ENCODE measurements at regions not wholly inside any gene's neighbourhood (a gene's known extent, or its start where the extent isn't known, plus 50 kb on each side); places are given as distances from the start of the nearest gene placed in this dataset.
A peak's percentile ranks its signal among the peaks of the same experiment; 100 is the strongest.

DNA sequence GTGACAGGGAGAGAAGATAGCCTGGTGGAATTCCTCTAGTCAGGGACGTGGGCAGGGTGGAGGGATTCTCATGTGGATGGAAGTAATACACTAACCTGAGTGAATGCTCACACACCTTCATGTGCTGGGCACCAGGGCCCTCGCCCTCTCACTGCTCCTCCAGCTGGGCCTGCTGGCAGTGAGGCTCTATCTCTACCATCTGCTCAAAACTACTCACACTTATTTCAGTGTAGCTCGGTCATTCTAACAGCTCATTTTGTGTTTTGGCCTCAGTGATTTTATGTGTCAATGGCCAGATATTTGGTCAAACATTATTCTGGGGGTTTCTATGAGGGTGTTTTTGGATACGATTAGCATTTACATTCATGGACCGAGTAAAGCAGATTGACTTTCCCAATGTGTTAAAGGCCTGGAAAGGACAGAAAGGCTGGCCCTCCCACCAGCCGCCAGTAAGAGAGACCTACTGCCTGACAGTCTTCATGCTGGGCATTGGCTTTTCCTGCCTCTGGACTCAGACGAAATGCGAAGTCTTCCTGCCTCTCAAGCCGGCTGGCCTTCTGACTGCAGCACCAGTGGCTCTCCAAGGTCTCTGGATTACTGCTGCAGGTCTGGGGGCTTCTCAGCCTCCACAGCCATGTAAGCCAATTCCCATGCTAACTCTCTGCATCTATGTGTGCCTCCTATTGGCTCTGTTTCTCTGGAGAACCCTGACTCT, 335.4 kb downstream of the CXCL12 start:
- H3K27me3 ChIP-seq: no peaks in the 10 kb centered on the region
- no peak for TF ChIP-seq EP300 (IDR thresholded peaks at IDR 0.05)
- TF ChIP-seq, protein P1, sequence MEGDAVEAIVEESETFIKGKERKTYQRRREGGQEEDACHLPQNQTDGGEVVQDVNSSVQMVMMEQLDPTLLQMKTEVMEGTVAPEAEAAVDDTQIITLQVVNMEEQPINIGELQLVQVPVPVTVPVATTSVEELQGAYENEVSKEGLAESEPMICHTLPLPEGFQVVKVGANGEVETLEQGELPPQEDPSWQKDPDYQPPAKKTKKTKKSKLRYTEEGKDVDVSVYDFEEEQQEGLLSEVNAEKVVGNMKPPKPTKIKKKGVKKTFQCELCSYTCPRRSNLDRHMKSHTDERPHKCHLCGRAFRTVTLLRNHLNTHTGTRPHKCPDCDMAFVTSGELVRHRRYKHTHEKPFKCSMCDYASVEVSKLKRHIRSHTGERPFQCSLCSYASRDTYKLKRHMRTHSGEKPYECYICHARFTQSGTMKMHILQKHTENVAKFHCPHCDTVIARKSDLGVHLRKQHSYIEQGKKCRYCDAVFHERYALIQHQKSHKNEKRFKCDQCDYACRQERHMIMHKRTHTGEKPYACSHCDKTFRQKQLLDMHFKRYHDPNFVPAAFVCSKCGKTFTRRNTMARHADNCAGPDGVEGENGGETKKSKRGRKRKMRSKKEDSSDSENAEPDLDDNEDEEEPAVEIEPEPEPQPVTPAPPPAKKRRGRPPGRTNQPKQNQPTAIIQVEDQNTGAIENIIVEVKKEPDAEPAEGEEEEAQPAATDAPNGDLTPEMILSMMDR (IDR thresholded peaks at IDR 0.05): no peak
- no peak for TF ChIP-seq POLR2A (IDR thresholded peaks at IDR 0.05)
- DNase-seq (ENCODE audit: low spot score in 2 of 2): no peak
- H3K9me3 ChIP-seq: no peaks in the 10 kb centered on the region
- H3K4me3 ChIP-seq: no peak overlapping the region
- H3K36me3 ChIP-seq: no peaks in the 10 kb centered on the region
- 92 to 94% methylated on average over 9 of the region's 9 CpGs for WGBS, 2 donors
- H3K4me1 ChIP-seq: peaks cover 0 to 37% (median 6%) of the 10 kb centered on the region in 4 donors
- no peak overlapping the region for H3K27ac ChIP-seq

DNA sequence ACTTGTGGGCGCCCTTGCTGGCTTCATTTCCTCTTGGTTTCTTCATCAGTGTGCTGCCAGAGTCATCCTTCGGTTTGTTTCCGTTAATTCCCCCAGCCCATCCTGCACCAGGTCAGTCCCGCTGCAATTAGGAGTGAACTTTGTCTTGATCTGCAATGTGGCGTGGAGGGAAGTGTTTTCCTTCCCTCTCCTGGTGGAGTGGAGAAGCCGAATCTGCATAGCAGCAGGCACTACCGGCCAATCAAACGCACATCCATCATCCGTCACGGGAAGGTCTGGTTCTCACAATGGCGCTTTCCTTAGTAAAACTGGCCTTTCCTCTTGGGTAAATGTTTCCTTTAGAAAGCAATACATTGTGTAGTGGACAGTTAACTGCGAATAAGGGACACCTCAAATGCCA, 337.5 kb downstream of the CXCL12 start:
- peak overlapping the region in 1 of 4 donors; percentile 50 for H3K27ac ChIP-seq
- peaks cover 0 to 48% (median 6%) of the 10 kb centered on the region in 4 donors for H3K4me1 ChIP-seq
- WGBS, 2 donors: 51 to 61% methylated on average over 12 of the region's 12 CpGs

GRCh38 chr10:44046605-44047004, 338.3 kb downstream of the CXCL12 start:
- Histone ChIP-seq H3K4me3 (no peak overlapping the region), H3K27ac (peak overlapping the region in 2 of 4 donors; percentile 23 to 50), H3K36me3 (no peaks in the 10 kb centered on the region), H3K9me3 (no peaks in the 10 kb centered on the region), H3K27me3 (no peaks in the 10 kb centered on the region), H3K4me1 (peaks cover 0 to 42% (median 6%) of the 10 kb centered on the region in 4 donors)
- TF ChIP-seq POLR2A (IDR thresholded peaks at IDR 0.05): no peak
- TF ChIP-seq, protein P1 (IDR thresholded peaks at IDR 0.05): peak in 3 of 5 experiments; percentile 19 to 31 (median 24)
- no peak for DNase-seq (ENCODE audit: low spot score in 2 of 2)
- 29 to 32% methylated on average over 5 of the region's 5 CpGs for WGBS, 2 donors

More for the DNA sequence above, 337.5 kb downstream of the CXCL12 start:
- no peaks in the 10 kb centered on the region for H3K9me3 ChIP-seq
- TF ChIP-seq, protein P1 (IDR thresholded peaks at IDR 0.05): no peak
- TF ChIP-seq POLR2A (IDR thresholded peaks at IDR 0.05) (no peak), EP300 (IDR thresholded peaks at IDR 0.05) (no peak)
- H3K27me3 ChIP-seq: no peaks in the 10 kb centered on the region
- H3K36me3 ChIP-seq: no peaks in the 10 kb centered on the region
- H3K4me3 ChIP-seq: no peak overlapping the region
- no peak for DNase-seq (ENCODE audit: low spot score in 2 of 2)

- H3K27me3 ChIP-seq: no peaks in the 10 kb centered on the region
- peaks cover 0 to 40% (median 6%) of the 10 kb centered on the region in 4 donors for H3K4me1 ChIP-seq
- peaks cover 0 to 5% (median 0%) of the 10 kb centered on the region in 4 donors for H3K9me3 ChIP-seq
- H3K4me3 ChIP-seq: no peak overlapping the region
- WGBS, 2 donors: 65 to 75% methylated on average over 6 of the region's 6 CpGs
- no peaks in the 10 kb centered on the region for H3K36me3 ChIP-seq
- TF ChIP-seq EP300 (IDR thresholded peaks at IDR 0.05): no peak
- TF ChIP-seq, protein P1 (IDR thresholded peaks at IDR 0.05): no peak
- TF ChIP-seq POLR2A (IDR thresholded peaks at IDR 0.05): no peak
- H3K27ac ChIP-seq: peak overlapping the region in 1 of 4 donors; percentile 25
- no peak for DNase-seq (ENCODE audit: low spot score in 2 of 2)
Observed at GRCh38 chr10:44045020-44045419, 339.9 kb downstream of the CXCL12 start.

DNA sequence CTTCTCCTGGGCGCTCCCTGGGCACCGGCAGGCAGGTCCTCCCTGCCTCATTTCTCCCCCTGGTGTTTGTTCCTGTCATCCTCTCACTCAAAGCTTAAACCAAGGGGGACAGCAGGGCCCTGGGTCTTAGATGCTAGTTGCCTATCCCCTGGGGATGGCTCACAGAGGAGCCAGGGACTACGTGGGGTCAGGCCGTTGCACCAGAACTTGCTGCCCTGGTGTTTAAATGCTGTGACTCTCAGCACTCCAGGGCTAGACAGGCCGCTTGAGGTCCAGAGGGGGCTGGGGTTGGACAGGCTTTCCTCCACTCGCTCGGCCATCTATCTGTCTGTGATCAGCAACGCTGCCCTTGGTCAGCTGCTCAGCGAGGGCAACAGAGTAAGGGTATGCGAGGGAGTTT, 340.3 kb downstream of the CXCL12 start:
- no peaks in the 10 kb centered on the region for H3K27me3 ChIP-seq
- TF ChIP-seq POLR2A (IDR thresholded peaks at IDR 0.05) (no peak), EP300 (IDR thresholded peaks at IDR 0.05) (no peak)
- TF ChIP-seq, protein P1 (IDR thresholded peaks at IDR 0.05): no peak
- no peaks in the 10 kb centered on the region for H3K36me3 ChIP-seq
- WGBS, 2 donors: 83 to 85% methylated on average over 9 to 10 of the region's 10 CpGs
- H3K4me1 ChIP-seq: peaks cover 0 to 40% (median 6%) of the 10 kb centered on the region in 4 donors
- DNase-seq (ENCODE audit: low spot score in 2 of 2): no peak
- H3K4me3 ChIP-seq: no peak overlapping the region
- peaks cover 0 to 5% (median 0%) of the 10 kb centered on the region in 4 donors for H3K9me3 ChIP-seq
- peak overlapping the region in 1 of 4 donors; percentile 25 for H3K27ac ChIP-seq

All from tibial nerve (tissue), 4 donors.